Muscle of back (tissue), 3 donors: ENCODE measurements at regions not wholly inside any gene's neighbourhood (a gene's known extent, or its start where the extent isn't known, plus 50 kb on each side); places are given as distances from the start of the nearest gene placed in this dataset.

Source experiments
- DNase-seq, 3 donors: peaks; one replicate each; pipeline versions ENCODE4 v3.0.0 to v3.0.0-alpha.2; 2013

GRCh38 chr14:22456998-22457594 is 131.9 kb downstream of the DAD1 start:
- DNase-seq: no peak

GRCh38 chr14:22456421-22456820 is 132.6 kb downstream of the DAD1 start:
- DNase-seq: no peak

DNA sequence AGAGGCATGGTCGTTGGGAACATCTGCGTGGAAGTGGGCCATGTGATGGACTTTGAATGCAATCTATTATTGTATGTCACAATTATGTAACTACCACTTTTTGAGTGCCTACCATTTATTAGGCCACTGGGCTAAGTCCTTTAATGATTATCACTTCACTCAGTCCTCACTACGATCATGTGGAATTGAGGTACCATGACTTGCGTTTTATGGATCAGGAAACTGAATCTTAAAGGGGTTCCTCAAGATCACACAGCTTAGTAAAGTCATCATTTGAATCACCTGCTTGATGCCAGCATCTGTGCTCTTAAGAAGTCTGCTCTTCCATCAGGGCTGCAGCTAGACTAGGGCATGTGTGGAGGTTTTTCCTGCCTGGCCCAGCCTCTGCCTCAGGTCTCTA is 136.7 kb downstream of the DAD1 start:
- no peak for DNase-seq

- DNase-seq: no peak
Measured at GRCh38 chr14:22450266-22450665, 138.8 kb downstream of the DAD1 start.

GRCh38 chr14:22449600-22449905 is 139.5 kb downstream of the DAD1 start:
- no peak for DNase-seq

GRCh38 chr14:22448905-22449599 is 140.0 kb downstream of the DAD1 start:
- no peak for DNase-seq

- no peak for DNase-seq
Measured at GRCh38 chr14:22448035-22448904, 140.8 kb downstream of the DAD1 start.

DNA sequence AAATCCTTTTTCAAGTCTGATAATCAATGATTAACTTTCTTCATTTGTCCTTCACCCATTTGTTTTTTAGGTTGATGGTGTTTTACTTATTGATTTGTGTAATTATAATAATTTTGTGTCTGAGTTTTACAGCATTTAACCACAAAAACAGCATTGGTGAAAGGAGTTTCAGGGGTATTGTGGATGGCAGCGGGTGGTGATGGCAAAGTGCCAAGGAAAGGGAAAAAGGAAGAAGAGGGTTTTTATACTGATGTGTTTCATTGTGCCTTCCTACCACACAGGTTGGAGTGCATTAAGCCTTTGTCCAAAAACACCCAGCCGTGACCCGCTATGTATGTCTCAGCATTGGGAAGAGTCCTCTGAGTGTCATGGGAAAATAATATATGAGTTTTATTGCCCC is 150.3 kb downstream of the DAD1 start:
- no peak for DNase-seq

- DNase-seq: no peak
Measured at GRCh38 chr14:22434901-22435550, 154.0 kb downstream of the DAD1 start.

DNA sequence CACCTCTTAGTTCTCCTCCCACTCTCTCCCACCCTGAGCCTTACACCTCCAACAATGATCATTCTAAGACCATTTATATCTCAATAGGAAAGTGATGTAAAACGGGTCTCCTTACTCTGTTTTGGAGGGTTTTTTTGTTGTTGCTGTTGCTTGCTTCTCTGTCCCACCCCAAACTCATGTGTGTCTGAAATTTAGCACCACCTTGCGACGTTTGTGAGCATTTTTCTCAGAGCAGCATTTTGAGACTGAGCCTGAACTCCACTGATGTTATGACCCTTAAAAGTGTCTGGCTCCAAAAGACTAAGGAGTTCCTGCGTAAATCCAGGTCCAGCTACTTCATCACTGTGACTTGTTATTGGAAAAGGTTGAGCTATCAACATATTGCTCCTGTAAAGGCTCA is 155.0 kb downstream of the DAD1 start:
- DNase-seq: no peak

- no peak for DNase-seq
Measured at GRCh38 chr14:22433069-22433468, 156.0 kb downstream of the DAD1 start.

DNA sequence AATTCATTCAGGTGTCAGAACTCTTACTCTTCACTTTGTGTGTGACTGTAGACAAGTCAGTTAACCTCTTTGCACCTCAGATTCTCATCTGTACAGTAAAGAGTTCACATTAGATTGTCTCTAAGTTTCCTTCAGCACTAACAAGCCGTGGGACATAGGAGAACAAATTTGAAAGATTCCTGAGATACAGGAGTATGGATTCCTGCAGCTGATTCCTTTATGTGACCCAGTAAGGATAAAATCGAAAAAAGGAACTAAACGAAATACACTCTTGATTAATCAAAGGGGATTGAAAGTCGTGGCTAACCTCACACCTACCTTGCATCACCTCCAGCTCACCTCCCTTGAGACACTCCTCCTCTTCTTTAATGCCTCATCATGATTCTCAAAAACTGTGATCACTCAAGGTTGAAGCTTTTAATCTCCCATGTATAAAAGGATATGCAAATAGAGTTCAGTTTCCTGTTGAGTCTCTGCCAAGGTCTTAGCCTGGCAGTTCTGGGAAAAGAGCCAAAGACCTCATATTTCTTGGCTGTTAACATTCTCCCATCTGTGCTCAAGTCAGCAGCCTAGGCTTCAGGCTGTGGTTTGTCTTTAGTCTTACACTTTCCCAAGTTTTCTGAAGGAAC is 156.6 kb downstream of the DAD1 start:
- DNase-seq: peak; percentile 73 to 85 (median 83)

DNA sequence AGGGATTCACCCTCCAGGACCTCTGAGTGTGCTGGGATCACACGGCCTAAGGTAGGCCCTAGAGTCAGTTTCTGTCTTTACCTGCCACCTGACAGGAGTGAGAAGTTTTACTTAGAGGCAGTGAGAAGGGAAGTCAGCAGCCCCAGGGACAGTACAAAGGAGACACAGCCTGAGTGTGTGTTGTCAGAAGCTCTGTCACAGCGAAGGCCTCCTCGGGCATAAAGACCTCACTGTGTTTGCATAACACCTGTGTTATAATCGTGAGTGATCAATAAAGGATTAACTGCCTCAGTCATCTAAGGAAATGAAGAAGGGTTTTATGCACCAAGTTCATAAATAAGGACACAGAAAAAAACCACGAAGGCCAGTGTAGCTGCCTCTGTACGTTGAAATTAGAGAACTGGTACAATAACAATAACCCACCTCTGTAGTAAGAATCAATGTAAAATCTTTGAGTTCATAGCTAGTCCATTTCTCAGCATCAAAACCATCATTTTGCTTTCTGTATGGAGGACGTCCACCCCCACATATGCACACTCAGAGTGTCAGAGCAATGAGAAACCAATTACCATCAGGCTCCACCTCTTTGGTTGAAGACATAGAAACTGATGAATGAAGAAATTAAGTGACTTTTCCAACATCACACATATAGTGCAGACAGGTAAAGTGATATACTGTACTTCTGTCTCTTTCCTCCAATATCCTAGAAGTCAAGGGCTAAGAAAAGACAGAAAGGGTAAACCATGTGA is 159.3 kb downstream of the DAD1 start:
- no peak for DNase-seq

DNA sequence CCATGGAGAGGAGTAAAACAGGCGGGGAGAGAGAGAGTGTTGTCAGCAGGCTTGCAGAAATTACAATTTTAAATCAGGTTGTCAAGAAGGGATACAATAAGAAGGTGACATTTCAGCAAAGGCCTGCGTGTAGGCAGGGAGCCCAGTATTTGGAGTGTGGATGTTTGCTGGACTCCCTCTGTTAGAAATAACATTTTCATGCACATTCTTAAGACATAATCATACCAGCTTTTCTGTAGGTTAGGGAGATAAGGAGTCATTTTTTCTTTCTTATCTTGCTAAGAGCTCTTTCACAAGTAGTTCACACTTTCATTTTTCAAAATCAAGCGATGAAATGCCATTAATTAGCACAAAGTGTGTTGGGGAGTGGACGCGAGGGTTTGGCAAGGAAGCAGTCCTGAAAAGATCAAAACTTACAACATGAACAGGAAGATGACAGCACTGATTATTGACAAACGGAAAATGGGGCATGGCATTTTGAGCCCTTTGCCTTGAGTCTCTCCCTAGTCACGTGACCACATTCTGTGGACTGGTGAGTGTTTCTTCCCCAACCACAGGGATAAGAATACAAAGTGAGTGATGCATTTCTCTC is 160.2 kb downstream of the DAD1 start:
- DNase-seq: no peak

DNA sequence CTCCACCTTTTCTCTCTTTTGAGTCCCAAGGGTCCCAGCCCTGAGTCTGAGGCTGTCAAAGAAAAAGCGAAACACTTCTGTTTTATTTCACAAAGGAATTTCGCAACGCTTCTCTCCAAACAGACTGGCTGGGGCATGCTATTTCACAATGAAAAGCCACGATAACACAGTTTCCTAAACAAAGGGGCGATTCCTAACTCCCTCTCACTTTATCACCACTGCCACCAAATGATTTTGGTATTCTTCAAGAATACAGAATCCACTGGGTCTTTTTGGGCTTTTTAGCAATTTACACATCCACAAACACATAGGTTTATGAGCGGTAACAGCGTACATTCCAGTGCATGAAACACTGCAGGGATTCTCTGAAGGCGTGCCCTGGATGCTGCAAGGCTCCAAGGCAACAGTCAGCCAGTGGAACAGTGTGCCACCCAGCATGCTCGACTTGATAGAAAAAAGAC is 161.2 kb downstream of the DAD1 start:
- peak in 1 of 3 donors; percentile 36 for DNase-seq

- no peak for DNase-seq
Measured at GRCh38 chr14:22426711-22427110, 162.3 kb downstream of the DAD1 start.

DNA sequence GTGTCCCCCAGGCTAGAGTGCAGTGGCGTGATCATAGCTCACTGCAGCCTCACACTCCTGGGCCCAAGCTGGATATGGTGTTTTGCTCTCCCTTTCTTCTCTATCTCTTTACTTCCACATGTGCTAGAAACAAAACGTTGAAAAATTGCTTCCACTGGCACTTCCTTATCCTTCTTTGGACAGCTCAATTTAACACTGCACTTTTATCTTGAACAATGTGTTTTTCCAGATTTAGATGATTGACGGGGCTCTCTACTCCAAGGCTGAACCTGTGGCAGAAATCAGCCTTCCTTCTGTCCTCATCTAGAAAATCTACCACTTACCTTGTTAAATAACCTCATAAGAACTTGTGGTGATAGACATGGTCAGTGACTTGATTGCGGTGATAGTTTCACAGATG is 165.1 kb downstream of the DAD1 start:
- DNase-seq: no peak

DNA sequence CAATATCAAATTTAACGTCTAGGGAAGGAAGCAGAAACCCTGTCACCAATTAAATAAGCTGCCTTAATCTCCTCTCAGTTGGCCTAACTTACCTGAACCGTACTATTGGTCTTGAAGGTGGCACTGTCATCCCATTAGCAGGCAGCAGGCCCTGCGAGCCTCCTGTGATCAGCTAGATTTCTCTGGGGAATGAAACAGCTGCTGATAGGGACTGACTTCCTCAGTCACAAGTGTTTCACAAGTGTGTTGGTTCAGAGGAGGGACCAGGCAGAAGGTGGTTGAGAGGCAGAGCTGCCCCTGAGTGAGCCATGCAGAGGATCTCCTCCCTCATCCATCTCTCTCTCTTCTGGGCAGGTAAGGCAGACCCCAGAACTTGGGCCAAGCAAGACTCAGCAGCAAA is 166.8 kb downstream of the DAD1 start:
- no peak for DNase-seq

- DNase-seq: no peak
Measured at GRCh38 chr14:22420598-22421186, 168.3 kb downstream of the DAD1 start.

DNA sequence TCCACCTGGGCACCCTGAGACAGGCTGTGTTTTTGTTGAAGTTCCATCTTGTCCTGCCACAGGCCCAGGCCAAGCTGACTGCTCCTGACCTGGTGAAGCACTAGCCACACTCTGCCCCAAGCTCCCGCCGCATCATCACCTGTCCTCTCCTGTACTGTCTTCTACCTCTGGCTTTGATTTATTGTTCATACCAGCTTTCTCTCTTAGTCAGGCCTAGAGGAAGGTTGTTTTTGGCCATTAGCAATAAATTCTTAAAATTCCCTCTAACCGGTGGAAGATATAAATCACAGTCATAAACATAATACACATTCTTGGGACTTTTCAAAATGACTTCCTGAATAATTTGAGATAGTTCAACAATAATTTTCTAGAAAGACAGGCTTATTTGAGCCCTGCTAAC is 169.4 kb downstream of the DAD1 start:
- DNase-seq: no peak
